SK-N-SH treated with all-trans-retinoic acid at 6 μM for 48 hours (cell line): ENCODE measurements at regions not wholly inside any gene's neighbourhood (a gene's known extent, or its start where the extent isn't known, plus 50 kb on each side); places are given as distances from the start of the nearest gene placed in this dataset.

ENCODE experiments used
- ATAC-seq: fragments of 200-7000 bp; cut with Tn5 transposase; 3 replicates; pipeline ENCODE4 v1.9.1; 2020; ENCODE audit warnings: mild to moderate bottlenecking, moderate library complexity
- ARNTL ChIP-seq: fragments of 450-650 bp; formaldehyde crosslinking; IDR thresholded peaks from 2 replicates; pipeline ENCODE4 v1.5.0; 2020; ENCODE audit warnings: low read depth, mild to moderate bottlenecking, moderate library complexity, borderline replicate concordance
- BACH2 ChIP-seq: fragments of 250-450 bp; sonication (Bioruptor Pico); IDR thresholded peaks from 2 replicates; pipeline ENCODE4 v1.9.0; 2021; ENCODE audit warnings: mild to moderate bottlenecking, borderline replicate concordance
- CREB5 ChIP-seq: fragments of 250-450 bp; sonication (Bioruptor Pico); IDR thresholded peaks from 2 replicates; pipeline ENCODE4 v1.5.1; 2020; ENCODE audit warnings: low read depth, mild to moderate bottlenecking, moderate library complexity
- CSDC2 ChIP-seq: fragments of 250-450 bp; sonication (Bioruptor Pico); IDR thresholded peaks from 2 replicates; pipeline ENCODE4 v1.5.0; 2020; ENCODE audit warnings: mild to moderate bottlenecking, moderate library complexity
- ESRRG ChIP-seq: fragments of 250-450 bp; sonication (Bioruptor Pico); IDR thresholded peaks from 2 replicates; pipeline ENCODE4 v1.6.1; 2021; ENCODE audit warnings: mild to moderate bottlenecking
- GLIS3 ChIP-seq: fragments of 250-450 bp; sonication (Bioruptor Pico); IDR thresholded peaks from 2 replicates; pipeline ENCODE4 v1.5.0; 2020; ENCODE audit warnings: mild to moderate bottlenecking, moderate library complexity
- ISL1 ChIP-seq: fragments of 250-450 bp; sonication (Bioruptor Pico); IDR thresholded peaks from 2 replicates; pipeline ENCODE4 v2.1.2; 2022; ENCODE audit warnings: mild to moderate bottlenecking, moderate library complexity
- OSR1 ChIP-seq: fragments of 250-450 bp; sonication (Bioruptor Pico); IDR thresholded peaks from 2 replicates; pipeline ENCODE4 v1.8.0; 2022; ENCODE audit warnings: moderate library complexity, mild to moderate bottlenecking, inconsistent platforms
- PPARA ChIP-seq: fragments of 250-450 bp; sonication (Bioruptor Pico); IDR thresholded peaks from 2 replicates; pipeline ENCODE4 v1.5.0; 2020; ENCODE audit warnings: mild to moderate bottlenecking, borderline replicate concordance
- RARB ChIP-seq: fragments of 250-450 bp; sonication (Bioruptor Pico); IDR thresholded peaks from 2 replicates; pipeline ENCODE4 v1.8.0; 2021; ENCODE audit warnings: mild to moderate bottlenecking, moderate library complexity
- SNAI2 ChIP-seq: fragments of 250-450 bp; sonication (Bioruptor Pico); IDR thresholded peaks from 2 replicates; pipeline ENCODE4 v1.5.0; 2020; ENCODE audit warnings: mild to moderate bottlenecking, moderate library complexity
- TCF4 ChIP-seq: fragments of 250-450 bp; sonication (Bioruptor Pico); IDR thresholded peaks from 2 replicates; pipeline ENCODE4 v1.8.0; 2021; ENCODE audit warnings: mild to moderate bottlenecking, moderate library complexity, borderline replicate concordance
- TOX ChIP-seq: fragments of 250-450 bp; sonication (Bioruptor Pico); IDR thresholded peaks from 2 replicates; pipeline ENCODE4 v1.8.0; 2021; ENCODE audit warnings: mild to moderate bottlenecking, moderate library complexity, borderline replicate concordance
- TSHZ2 ChIP-seq: fragments of 250-450 bp; sonication (Bioruptor Pico); IDR thresholded peaks from 2 replicates; pipeline ENCODE4 v1.5.0; 2020; ENCODE audit warnings: mild to moderate bottlenecking, moderate library complexity
- ZC3H10 ChIP-seq: fragments of 250-450 bp; sonication (Bioruptor Pico); IDR thresholded peaks from 2 replicates; pipeline ENCODE4 v1.5.1; 2021; ENCODE audit warnings: mild to moderate bottlenecking, moderate library complexity
- ZFP3 ChIP-seq: fragments of 250-450 bp; sonication (Bioruptor Pico); IDR thresholded peaks from 2 replicates; pipeline ENCODE4 v1.5.0; 2020; ENCODE audit warnings: mild to moderate bottlenecking, moderate library complexity
- ZFP30 ChIP-seq: fragments of 450-650 bp; formaldehyde crosslinking; IDR thresholded peaks from 2 replicates; pipeline ENCODE4 v1.5.0; 2022; ENCODE audit warnings: mild to moderate bottlenecking, moderate library complexity
- ZNF565 ChIP-seq: fragments of 450-650 bp; formaldehyde crosslinking; conservative IDR thresholded peaks from 2 replicates; pipeline ENCODE4 v1.5.0; 2020; ENCODE audit warnings: low read depth, mild to moderate bottlenecking, moderate library complexity
- ZNF70 ChIP-seq: fragments of 450-650 bp; formaldehyde crosslinking; IDR thresholded peaks from 2 replicates; pipeline ENCODE4 v1.5.0; 2020; ENCODE audit warnings: mild to moderate bottlenecking, moderate library complexity
- ZNF8 ChIP-seq: fragments of 450-650 bp; formaldehyde crosslinking; IDR thresholded peaks from 2 replicates; pipeline ENCODE4 v1.5.0; 2020; ENCODE audit warnings: mild to moderate bottlenecking, moderate library complexity
- TF ChIP-seq, protein P1 (sequence below): fragments of 250-450 bp; sonication (Bioruptor Pico); IDR thresholded peaks from 2 replicates; pipeline ENCODE4 v1.8.0; 2021; ENCODE audit warnings: low read depth, mild to moderate bottlenecking, moderate library complexity, borderline replicate concordance
- TF ChIP-seq, protein P2 (sequence below): fragments of 250-450 bp; sonication (Bioruptor Pico); IDR thresholded peaks from 2 replicates; pipeline ENCODE4 v1.5.1; 2021; ENCODE audit warnings: mild to moderate bottlenecking, moderate library complexity

- no peak for ATAC-seq
- TF ChIP-seq ZFP3 (CRISPR knock-in tag) (no peak), PPARA (CRISPR knock-in tag) (no peak), TSHZ2 (CRISPR knock-in tag) (no peak), ZC3H10 (no peak), GLIS3 (CRISPR knock-in tag) (no peak)
- TF ChIP-seq, protein P1, sequence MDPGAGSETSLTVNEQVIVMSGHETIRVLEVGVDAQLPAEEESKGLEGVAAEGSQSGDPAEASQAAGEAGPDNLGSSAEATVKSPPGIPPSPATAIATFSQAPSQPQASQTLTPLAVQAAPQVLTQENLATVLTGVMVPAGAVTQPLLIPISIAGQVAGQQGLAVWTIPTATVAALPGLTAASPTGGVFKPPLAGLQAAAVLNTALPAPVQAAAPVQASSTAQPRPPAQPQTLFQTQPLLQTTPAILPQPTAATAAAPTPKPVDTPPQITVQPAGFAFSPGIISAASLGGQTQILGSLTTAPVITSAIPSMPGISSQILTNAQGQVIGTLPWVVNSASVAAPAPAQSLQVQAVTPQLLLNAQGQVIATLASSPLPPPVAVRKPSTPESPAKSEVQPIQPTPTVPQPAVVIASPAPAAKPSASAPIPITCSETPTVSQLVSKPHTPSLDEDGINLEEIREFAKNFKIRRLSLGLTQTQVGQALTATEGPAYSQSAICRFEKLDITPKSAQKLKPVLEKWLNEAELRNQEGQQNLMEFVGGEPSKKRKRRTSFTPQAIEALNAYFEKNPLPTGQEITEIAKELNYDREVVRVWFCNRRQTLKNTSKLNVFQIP (CRISPR knock-in tag): no peak
These were observed 127.2 kb downstream of the AXIN2 start for GRCh38 chr17:65434251-65434650.

DNA sequence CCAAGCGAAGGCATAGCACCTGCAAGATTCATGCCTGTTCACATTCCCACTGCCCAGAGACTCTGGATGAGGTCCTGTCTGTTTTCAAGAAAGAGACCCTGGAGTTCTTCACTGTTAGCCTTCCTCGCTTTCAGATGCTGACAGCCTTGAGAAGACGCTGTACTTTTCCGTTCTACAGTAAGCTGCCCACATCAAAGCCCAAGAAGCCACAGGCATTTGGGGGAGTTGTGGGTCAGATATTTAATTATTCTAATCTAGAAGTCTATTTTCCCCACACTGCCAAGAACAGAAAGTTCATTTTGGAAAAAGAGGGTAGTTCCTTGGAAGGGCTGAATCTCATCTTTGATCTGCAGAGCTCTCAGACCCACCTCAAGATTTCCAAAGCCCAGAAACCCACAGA is 127.9 kb downstream of the AXIN2 start:
- ATAC-seq: no peak
- TF ChIP-seq TCF4 (CRISPR knock-in tag) (no peak), ZNF8 (CRISPR knock-in tag) (no peak), GLIS3 (CRISPR knock-in tag) (no peak), CREB5 (CRISPR knock-in tag) (no peak), ZC3H10 (no peak), ZFP3 (CRISPR knock-in tag) (no peak), SNAI2 (CRISPR knock-in tag) (no peak), TSHZ2 (CRISPR knock-in tag) (no peak), CSDC2 (CRISPR knock-in tag) (no peak), ZNF70 (no peak), ARNTL (CRISPR knock-in tag) (no peak), RARB (CRISPR knock-in tag) (no peak), ZNF565 (CRISPR knock-in tag) (no peak), BACH2 (no peak)
- TF ChIP-seq, protein P2, sequence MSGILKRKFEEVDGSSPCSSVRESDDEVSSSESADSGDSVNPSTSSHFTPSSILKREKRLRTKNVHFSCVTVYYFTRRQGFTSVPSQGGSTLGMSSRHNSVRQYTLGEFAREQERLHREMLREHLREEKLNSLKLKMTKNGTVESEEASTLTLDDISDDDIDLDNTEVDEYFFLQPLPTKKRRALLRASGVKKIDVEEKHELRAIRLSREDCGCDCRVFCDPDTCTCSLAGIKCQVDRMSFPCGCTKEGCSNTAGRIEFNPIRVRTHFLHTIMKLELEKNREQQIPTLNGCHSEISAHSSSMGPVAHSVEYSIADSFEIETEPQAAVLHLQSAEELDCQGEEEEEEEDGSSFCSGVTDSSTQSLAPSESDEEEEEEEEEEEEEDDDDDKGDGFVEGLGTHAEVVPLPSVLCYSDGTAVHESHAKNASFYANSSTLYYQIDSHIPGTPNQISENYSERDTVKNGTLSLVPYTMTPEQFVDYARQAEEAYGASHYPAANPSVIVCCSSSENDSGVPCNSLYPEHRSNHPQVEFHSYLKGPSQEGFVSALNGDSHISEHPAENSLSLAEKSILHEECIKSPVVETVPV (CRISPR knock-in tag): no peak

GRCh38 chr17:65433157-65433556 is 128.3 kb downstream of the AXIN2 start:
- ATAC-seq: no peak
- TF ChIP-seq ZNF70 (no peak), ZNF565 (CRISPR knock-in tag) (no peak), TCF4 (CRISPR knock-in tag) (no peak), TOX (no peak), CSDC2 (CRISPR knock-in tag) (no peak), ISL1 (CRISPR knock-in tag) (no peak), RARB (CRISPR knock-in tag) (no peak), GLIS3 (CRISPR knock-in tag) (no peak), ZC3H10 (no peak), ZFP30 (CRISPR knock-in tag) (no peak), BACH2 (no peak), ARNTL (CRISPR knock-in tag) (no peak), TSHZ2 (CRISPR knock-in tag) (no peak), ESRRG (CRISPR knock-in tag) (no peak), OSR1 (CRISPR knock-in tag) (no peak), ZNF8 (CRISPR knock-in tag) (no peak), ZFP3 (CRISPR knock-in tag) (no peak)
